Activated CD8-positive, alpha-beta memory T cell treated with anti-CD3 and anti-CD28 coated beads, Interleukin-2, amount 50 U/mL, for 1 hour (primary cell): ENCODE measurements at regions not wholly inside any gene's neighbourhood (a gene's known extent, or its start where the extent isn't known, plus 50 kb on each side); places are given as distances from the start of the nearest gene placed in this dataset.

ENCODE experiments used
- DNase-seq: peaks from one replicate; pipeline ENCODE4 v3.0.0-alpha.2; 2020; ENCODE audit errors: extremely low read depth

- no peak for DNase-seq
These were observed 938.3 kb upstream of the CNTNAP5 start for GRCh38 chr2:123086613-123087385.

- no peak for DNase-seq
These were observed 933.6 kb upstream of the CNTNAP5 start for GRCh38 chr2:123091471-123091870.

- DNase-seq, result no peak
These were observed 931.9 kb upstream of the CNTNAP5 start for GRCh38 chr2:123093199-123093598.

- no peak for DNase-seq
These were observed 929.8 kb upstream of the CNTNAP5 start for GRCh38 chr2:123095219-123095835.

GRCh38 chr2:123098619-123099018 is 926.5 kb upstream of the CNTNAP5 start:
- DNase-seq, result no peak

GRCh38 chr2:123101434-123101833 is 923.7 kb upstream of the CNTNAP5 start:
- no peak for DNase-seq

- no peak for DNase-seq
These were observed 921.2 kb upstream of the CNTNAP5 start for GRCh38 chr2:123103902-123104301.

- DNase-seq, result no peak
These were observed 908.5 kb upstream of the CNTNAP5 start for GRCh38 chr2:123116595-123116994.

GRCh38 chr2:123127236-123127635 is 897.9 kb upstream of the CNTNAP5 start:
- no peak for DNase-seq

- no peak for DNase-seq
These were observed 896.1 kb upstream of the CNTNAP5 start for GRCh38 chr2:123128951-123129350.

- no peak for DNase-seq
These were observed 888.7 kb upstream of the CNTNAP5 start for GRCh38 chr2:123136419-123136818.

GRCh38 chr2:123144082-123144481 is 881.0 kb upstream of the CNTNAP5 start:
- no peak for DNase-seq

GRCh38 chr2:123153041-123153440 is 872.0 kb upstream of the CNTNAP5 start:
- no peak for DNase-seq

- no peak for DNase-seq
These were observed 870.9 kb upstream of the CNTNAP5 start for GRCh38 chr2:123154195-123154594.

GRCh38 chr2:123157016-123157415 is 868.1 kb upstream of the CNTNAP5 start:
- DNase-seq, result no peak

GRCh38 chr2:123162400-123163016 is 862.6 kb upstream of the CNTNAP5 start:
- DNase-seq, result no peak

- DNase-seq, result no peak
These were observed 861.7 kb upstream of the CNTNAP5 start for GRCh38 chr2:123163398-123163797.

GRCh38 chr2:123164216-123164615 is 860.9 kb upstream of the CNTNAP5 start:
- DNase-seq, result no peak

- no peak for DNase-seq
These were observed 859.5 kb upstream of the CNTNAP5 start for GRCh38 chr2:123165616-123166015.

- no peak for DNase-seq
These were observed 845.6 kb upstream of the CNTNAP5 start for GRCh38 chr2:123179526-123179925.

- no peak for DNase-seq
These were observed 829.1 kb upstream of the CNTNAP5 start for GRCh38 chr2:123195957-123196356.

GRCh38 chr2:123200035-123200434 is 825.1 kb upstream of the CNTNAP5 start:
- DNase-seq, result no peak

GRCh38 chr2:123207245-123207644 is 817.8 kb upstream of the CNTNAP5 start:
- no peak for DNase-seq
